Breast epithelium (tissue), 4 donors: ENCODE measurements at regions not wholly inside any gene's neighbourhood (a gene's known extent, or its start where the extent isn't known, plus 50 kb on each side); places are given as distances from the start of the nearest gene placed in this dataset.

Experiments
- DNase-seq, 2 donors: peaks; one replicate each; pipeline ENCODE4 v3.0.0-alpha.2; 2019; ENCODE audit warnings: low spot score in 2 of 2
- H3K27ac ChIP-seq, 2 donors: fragments of 200-600 bp; sonication (generic) in 1 of 2; one replicate each; pipeline ENCODE4 v1.5.1; 2016 to 2019; ENCODE audit warnings: mild to moderate bottlenecking in 1 of 2
- H3K27me3 ChIP-seq, 2 donors: fragments of 200-600 bp; sonication (generic) in 1 of 2; one replicate each; pipeline versions ENCODE4 v1.5.1 to v1.6.0; 2017 to 2019; ENCODE audit warnings: control low read depth in 1 of 2, mild to moderate bottlenecking in 1 of 2
- H3K36me3 ChIP-seq: fragments of 200-600 bp; one replicate; pipeline ENCODE4 v1.5.1; 2019
- H3K4me1 ChIP-seq, 2 donors: fragments of 200-600 bp; sonication (generic); one replicate each; pipeline ENCODE4 v1.5.1; 2016 to 2019; ENCODE audit warnings: control low read depth in 1 of 2
- H3K4me3 ChIP-seq, 3 donors: fragments of 200-600 bp; sonication (generic); 1 replicate in 2 of 3; 2 replicates in 1 of 3; pipeline ENCODE4 v1.5.1; 2016 to 2019; ENCODE audit warnings: mild to moderate bottlenecking in 3 of 3, moderate library complexity in 2 of 3
- H3K9me3 ChIP-seq, 2 donors: fragments of 200-600 bp; sonication (generic) in 1 of 2; one replicate each; pipeline ENCODE4 v1.5.1; 2016 to 2019; ENCODE audit warnings: control low read depth in 1 of 2
- CTCF ChIP-seq, 3 donors: fragments of 450-650 bp; IDR thresholded peaks; one replicate each; pipeline ENCODE4 v1.5.1; 2016 to 2017; ENCODE audit warnings: antibody characterized with exemption in 3 of 3, mild to moderate bottlenecking in 3 of 3, moderate library complexity in 3 of 3
- POLR2A ChIP-seq: fragments of 450-650 bp; IDR thresholded peaks from one replicate; pipeline ENCODE4 v1.6.1; 2016; ENCODE audit warnings: antibody characterized with exemption, mild to moderate bottlenecking, moderate library complexity
- POLR2AphosphoS5 ChIP-seq, 3 donors: sonication (generic); formaldehyde crosslinking; IDR thresholded peaks; one replicate each; pipeline ENCODE4 v1.6.1; 2017; ENCODE audit warnings: antibody characterized with exemption in 3 of 3
- intact Hi-C: fragments of 100-400 bp; cut with DNase I; formaldehyde crosslinking; loops from one replicate; pipeline ENCODE4 v1.15.1; 2023; ENCODE audit warnings: low total_unique reads

DNA sequence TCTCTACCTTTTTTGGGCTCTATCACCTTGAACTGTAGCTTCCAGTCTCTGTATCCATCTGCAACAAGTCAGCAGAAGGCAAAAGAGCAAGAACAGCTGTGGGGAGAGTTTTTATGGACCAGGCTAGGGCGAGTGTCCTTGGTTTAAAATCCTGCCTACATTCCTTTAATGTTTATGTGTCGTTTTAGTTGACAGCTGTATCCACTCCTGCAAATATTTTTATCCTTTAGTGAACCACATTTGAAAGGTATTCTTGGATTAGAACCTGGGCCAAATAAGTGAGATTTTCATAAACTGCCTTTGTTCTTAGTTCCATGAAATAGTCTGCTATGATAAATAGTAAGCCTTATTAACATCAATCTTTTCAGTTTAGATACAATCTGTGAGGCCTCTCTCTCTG is 712.2 kb downstream of the ETS1 start:
- no peak for DNase-seq
- Histone ChIP-seq H3K27me3 (no peaks in the 10 kb centered on the region), H3K36me3 (no peaks in the 10 kb centered on the region), H3K4me1 (no peaks in the 10 kb centered on the region), H3K9me3 (no peaks in the 10 kb centered on the region), H3K27ac (no peak overlapping the region), H3K4me3 (no peak overlapping the region)
- TF ChIP-seq CTCF (IDR thresholded peaks at IDR 0.05) (no peak), POLR2A (no peak), POLR2AphosphoS5 (IDR thresholded peaks at IDR 0.05) (no peak)
- intact Hi-C loops: no loop called here

- intact Hi-C loops: no loop called here
- Histone ChIP-seq H3K4me3 (no peak overlapping the region), H3K36me3 (no peaks in the 10 kb centered on the region), H3K27me3 (no peaks in the 10 kb centered on the region), H3K9me3 (no peaks in the 10 kb centered on the region), H3K4me1 (no peaks in the 10 kb centered on the region), H3K27ac (no peak overlapping the region)
- no peak for DNase-seq
- TF ChIP-seq CTCF (IDR thresholded peaks at IDR 0.05): no peak
- TF ChIP-seq POLR2AphosphoS5 (IDR thresholded peaks at IDR 0.05): no peak
- no peak for TF ChIP-seq POLR2A
Measured at GRCh38 chr11:127873478-127873877, 713.9 kb downstream of the ETS1 start.

DNA sequence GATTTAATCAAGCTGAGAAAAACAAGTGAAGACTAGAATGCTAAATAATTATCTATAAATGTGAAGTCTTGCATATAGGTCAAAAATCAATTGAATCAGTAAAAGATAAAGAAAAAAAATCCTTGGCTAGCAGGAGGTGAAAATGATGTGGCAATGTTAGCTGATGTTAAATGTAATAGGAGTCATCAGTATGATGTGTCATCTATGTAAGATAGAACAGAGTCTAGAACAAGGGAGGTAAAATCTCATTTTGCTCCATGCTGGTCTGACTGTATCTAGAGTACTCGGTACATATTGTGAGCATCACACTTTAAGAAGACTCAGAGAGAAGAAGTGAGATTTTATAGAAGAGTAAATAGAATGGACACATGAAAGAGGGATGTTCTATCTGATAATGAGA is 721.2 kb downstream of the ETS1 start:
- no peak for DNase-seq
- no peak overlapping the region for H3K4me3 ChIP-seq
- intact Hi-C loops: loop anchor here (5.0 kb wide), 1 partner anchor 1021 kb away; no protein-coding TSS in a partner anchor
- no peaks in the 10 kb centered on the region for H3K27me3 ChIP-seq
- no peaks in the 10 kb centered on the region for H3K36me3 ChIP-seq
- H3K4me1 ChIP-seq: no peaks in the 10 kb centered on the region
- no peak overlapping the region for H3K27ac ChIP-seq
- TF ChIP-seq POLR2A (no peak), CTCF (IDR thresholded peaks at IDR 0.05) (no peak), POLR2AphosphoS5 (IDR thresholded peaks at IDR 0.05) (no peak)
- no peaks in the 10 kb centered on the region for H3K9me3 ChIP-seq

DNA sequence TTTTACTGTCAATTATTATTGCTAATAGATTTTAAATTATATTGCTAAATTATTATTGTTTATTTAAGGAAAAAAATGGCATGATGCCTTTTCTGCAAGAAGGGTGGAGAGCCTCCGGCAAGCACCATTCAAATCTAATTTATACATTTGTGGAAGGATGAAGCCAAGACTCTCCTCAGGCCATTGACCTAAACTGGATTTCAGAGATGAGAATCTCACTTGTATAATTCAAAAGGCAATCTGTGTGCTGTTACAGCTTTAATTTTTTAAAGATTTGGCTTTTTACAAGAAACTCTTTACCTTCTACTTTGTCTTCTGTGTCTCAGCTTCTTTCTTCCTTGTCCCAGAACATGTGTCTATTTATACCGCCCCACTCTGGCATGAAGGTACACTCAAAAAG is 722.5 kb downstream of the ETS1 start:
- no peak for TF ChIP-seq POLR2A
- TF ChIP-seq POLR2AphosphoS5 (IDR thresholded peaks at IDR 0.05): no peak
- TF ChIP-seq CTCF (IDR thresholded peaks at IDR 0.05): no peak
- no peak for DNase-seq
- H3K4me1 ChIP-seq: no peaks in the 10 kb centered on the region
- no peaks in the 10 kb centered on the region for H3K9me3 ChIP-seq
- H3K27ac ChIP-seq: no peak overlapping the region
- H3K4me3 ChIP-seq: no peak overlapping the region
- intact Hi-C loops: loop anchor here (5.0 kb wide), 1 partner anchor 1022 kb away; no protein-coding TSS in a partner anchor
- no peaks in the 10 kb centered on the region for H3K27me3 ChIP-seq
- no peaks in the 10 kb centered on the region for H3K36me3 ChIP-seq

DNA sequence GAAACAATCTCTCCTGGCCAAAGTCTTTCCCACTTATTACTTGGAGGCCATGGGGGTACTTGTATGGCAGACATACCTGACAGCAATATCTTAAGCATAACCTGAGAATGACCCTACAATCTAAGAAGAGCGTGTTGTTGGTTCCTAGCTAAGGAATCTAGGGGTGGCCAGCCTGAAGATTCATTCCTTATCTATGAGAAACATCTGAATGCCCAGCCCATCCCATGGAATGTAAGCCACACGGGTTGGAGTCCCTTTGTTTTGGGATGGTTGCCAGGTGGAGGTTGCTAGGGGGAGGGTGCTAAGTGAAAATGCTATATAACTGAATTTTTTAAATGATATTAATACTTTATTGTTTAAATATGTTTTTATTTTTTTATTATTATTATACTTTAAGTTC is 725.0 kb downstream of the ETS1 start:
- intact Hi-C loops: no loop called here

More for the DNA sequence above, 725.0 kb downstream of the ETS1 start:
- Histone ChIP-seq H3K4me1 (no peaks in the 10 kb centered on the region), H3K9me3 (no peaks in the 10 kb centered on the region), H3K27ac (no peak overlapping the region), H3K27me3 (no peaks in the 10 kb centered on the region), H3K36me3 (no peaks in the 10 kb centered on the region), H3K4me3 (no peak overlapping the region)
- no peak for DNase-seq
- TF ChIP-seq POLR2AphosphoS5 (IDR thresholded peaks at IDR 0.05) (no peak), POLR2A (no peak), CTCF (IDR thresholded peaks at IDR 0.05) (no peak)
